B cell (primary cell): ENCODE measurements at regions not wholly inside any gene's neighbourhood (a gene's known extent, or its start where the extent isn't known, plus 50 kb on each side); places are given as distances from the start of the nearest gene placed in this dataset.

Experiments
- EZH2 ChIP-seq: IDR thresholded peaks from 2 replicates; pipeline ENCODE4 v1.6.1; 2012; ENCODE audit warnings: borderline replicate concordance, low read depth, mild to moderate bottlenecking, moderate library complexity, low read length; ENCODE audit not compliant: insufficient read depth, poor library complexity, severe bottlenecking
- TF ChIP-seq, protein P1 (sequence below): fragments of 200-600 bp; IDR thresholded peaks from one replicate; pipeline ENCODE4 v1.8.0; 2022; ENCODE audit warnings: antibody characterized with exemption, mild to moderate bottlenecking

DNA sequence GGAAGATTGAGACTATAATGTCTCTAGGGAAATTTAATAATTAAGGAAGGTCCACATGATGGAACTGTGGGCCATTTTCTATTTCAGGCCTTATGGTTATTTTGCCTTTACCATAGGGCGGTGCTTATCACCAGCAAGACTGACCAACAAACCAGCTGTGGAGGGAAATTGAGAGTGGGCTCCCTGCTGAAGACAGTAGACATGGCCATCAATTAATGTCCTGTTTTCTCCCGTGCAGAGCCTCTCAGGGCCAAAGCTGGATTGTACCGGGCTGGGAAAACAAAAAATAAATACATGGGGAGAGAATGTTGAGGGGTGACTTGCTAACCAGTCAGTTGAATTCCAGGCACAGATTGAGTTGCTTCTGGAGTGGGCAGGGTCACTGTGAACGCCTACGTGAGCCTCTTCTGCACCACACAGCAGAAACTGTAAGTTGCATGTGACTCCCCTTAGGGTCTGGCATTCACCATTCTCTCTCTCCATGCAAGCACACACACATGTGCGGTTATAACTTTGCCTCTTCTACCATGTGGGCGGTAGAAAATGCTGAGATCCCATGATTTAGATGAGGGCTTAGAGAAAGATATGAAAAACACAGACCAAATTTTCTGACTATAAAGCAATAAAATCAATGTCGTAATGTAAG, 128.5 kb downstream of the COPS8 start:
- TF ChIP-seq, protein P1, sequence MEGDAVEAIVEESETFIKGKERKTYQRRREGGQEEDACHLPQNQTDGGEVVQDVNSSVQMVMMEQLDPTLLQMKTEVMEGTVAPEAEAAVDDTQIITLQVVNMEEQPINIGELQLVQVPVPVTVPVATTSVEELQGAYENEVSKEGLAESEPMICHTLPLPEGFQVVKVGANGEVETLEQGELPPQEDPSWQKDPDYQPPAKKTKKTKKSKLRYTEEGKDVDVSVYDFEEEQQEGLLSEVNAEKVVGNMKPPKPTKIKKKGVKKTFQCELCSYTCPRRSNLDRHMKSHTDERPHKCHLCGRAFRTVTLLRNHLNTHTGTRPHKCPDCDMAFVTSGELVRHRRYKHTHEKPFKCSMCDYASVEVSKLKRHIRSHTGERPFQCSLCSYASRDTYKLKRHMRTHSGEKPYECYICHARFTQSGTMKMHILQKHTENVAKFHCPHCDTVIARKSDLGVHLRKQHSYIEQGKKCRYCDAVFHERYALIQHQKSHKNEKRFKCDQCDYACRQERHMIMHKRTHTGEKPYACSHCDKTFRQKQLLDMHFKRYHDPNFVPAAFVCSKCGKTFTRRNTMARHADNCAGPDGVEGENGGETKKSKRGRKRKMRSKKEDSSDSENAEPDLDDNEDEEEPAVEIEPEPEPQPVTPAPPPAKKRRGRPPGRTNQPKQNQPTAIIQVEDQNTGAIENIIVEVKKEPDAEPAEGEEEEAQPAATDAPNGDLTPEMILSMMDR = no peak
- TF ChIP-seq EZH2 = no peak
